ENCODE measurements at regions not wholly inside any gene's neighbourhood (a gene's known extent, or its start where the extent isn't known, plus 50 kb on each side); places are given as distances from the start of the nearest gene placed in this dataset.

DNA sequence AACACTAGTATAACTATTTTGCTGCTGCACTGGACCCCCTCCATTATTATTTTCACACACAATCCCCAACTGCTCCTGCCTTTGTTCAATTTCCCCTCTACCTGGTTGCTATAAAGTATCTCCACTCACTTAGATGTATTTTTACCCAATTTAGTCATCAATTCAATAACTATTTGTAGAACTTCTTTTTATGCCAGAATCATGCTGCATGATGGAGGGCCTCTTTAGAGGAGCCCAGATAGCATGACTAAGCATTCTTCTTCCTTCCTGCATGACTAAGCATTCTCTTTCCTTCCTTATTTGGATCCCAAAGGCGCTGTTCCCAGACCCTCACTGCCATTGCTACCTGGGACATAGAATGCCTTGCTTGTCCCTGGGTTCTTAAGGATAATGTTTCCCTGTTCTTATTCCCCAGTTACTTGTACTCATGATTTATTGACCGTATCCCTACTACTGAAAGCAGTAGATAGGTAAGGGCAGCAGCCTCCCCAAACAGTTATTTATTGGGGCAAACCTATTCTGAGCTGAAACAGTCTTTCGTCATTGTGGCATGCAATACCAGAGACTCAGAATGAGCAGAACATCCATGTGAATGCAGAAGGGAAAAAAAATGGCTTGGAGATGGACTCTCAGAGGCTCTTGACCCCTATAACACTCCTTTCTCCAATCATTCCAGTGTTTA, 89.3 kb upstream of the AKT3 start:
- TF ChIP-seq, protein P1, sequence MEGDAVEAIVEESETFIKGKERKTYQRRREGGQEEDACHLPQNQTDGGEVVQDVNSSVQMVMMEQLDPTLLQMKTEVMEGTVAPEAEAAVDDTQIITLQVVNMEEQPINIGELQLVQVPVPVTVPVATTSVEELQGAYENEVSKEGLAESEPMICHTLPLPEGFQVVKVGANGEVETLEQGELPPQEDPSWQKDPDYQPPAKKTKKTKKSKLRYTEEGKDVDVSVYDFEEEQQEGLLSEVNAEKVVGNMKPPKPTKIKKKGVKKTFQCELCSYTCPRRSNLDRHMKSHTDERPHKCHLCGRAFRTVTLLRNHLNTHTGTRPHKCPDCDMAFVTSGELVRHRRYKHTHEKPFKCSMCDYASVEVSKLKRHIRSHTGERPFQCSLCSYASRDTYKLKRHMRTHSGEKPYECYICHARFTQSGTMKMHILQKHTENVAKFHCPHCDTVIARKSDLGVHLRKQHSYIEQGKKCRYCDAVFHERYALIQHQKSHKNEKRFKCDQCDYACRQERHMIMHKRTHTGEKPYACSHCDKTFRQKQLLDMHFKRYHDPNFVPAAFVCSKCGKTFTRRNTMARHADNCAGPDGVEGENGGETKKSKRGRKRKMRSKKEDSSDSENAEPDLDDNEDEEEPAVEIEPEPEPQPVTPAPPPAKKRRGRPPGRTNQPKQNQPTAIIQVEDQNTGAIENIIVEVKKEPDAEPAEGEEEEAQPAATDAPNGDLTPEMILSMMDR (IDR thresholded peaks at IDR 0.05; ENCODE audit: insufficient read depth, low read length), result no peak
- TF ChIP-seq POLR2AphosphoS5 (IDR thresholded peaks at IDR 0.05; ENCODE audit: low read depth), result no peak
- TF ChIP-seq, protein P2, sequence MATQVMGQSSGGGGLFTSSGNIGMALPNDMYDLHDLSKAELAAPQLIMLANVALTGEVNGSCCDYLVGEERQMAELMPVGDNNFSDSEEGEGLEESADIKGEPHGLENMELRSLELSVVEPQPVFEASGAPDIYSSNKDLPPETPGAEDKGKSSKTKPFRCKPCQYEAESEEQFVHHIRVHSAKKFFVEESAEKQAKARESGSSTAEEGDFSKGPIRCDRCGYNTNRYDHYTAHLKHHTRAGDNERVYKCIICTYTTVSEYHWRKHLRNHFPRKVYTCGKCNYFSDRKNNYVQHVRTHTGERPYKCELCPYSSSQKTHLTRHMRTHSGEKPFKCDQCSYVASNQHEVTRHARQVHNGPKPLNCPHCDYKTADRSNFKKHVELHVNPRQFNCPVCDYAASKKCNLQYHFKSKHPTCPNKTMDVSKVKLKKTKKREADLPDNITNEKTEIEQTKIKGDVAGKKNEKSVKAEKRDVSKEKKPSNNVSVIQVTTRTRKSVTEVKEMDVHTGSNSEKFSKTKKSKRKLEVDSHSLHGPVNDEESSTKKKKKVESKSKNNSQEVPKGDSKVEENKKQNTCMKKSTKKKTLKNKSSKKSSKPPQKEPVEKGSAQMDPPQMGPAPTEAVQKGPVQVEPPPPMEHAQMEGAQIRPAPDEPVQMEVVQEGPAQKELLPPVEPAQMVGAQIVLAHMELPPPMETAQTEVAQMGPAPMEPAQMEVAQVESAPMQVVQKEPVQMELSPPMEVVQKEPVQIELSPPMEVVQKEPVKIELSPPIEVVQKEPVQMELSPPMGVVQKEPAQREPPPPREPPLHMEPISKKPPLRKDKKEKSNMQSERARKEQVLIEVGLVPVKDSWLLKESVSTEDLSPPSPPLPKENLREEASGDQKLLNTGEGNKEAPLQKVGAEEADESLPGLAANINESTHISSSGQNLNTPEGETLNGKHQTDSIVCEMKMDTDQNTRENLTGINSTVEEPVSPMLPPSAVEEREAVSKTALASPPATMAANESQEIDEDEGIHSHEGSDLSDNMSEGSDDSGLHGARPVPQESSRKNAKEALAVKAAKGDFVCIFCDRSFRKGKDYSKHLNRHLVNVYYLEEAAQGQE (IDR thresholded peaks at IDR 0.05; ENCODE audit: insufficient replicate concordance, low read depth), result no peak
- no peak for TF ChIP-seq SPI1 (IDR thresholded peaks at IDR 0.05; ENCODE audit: borderline replicate concordance, low read depth)

Data from HL-60 (cell line).